Activated CD4-positive, CD25-positive, alpha-beta regulatory T cell treated with anti-CD3 and anti-CD28 coated beads, Interleukin-2, amount 50 U/mL, for 24 hours (primary cell): ENCODE measurements at regions not wholly inside any gene's neighbourhood (a gene's known extent, or its start where the extent isn't known, plus 50 kb on each side); places are given as distances from the start of the nearest gene placed in this dataset.
"Not testable (repeated sequence)": the region's sequence is repeated elsewhere in the genome, so short reads cannot be mapped to it uniquely, and the experiment has no call there.

Source experiments
- ATAC-seq, 2 donors: fragments of 150-1000 bp; cut with Tn5 transposase; one replicate each; pipeline ENCODE4 v1.10.0; 2021; ENCODE audit warnings: mild to moderate bottlenecking in 1 of 2, moderate library complexity in 1 of 2

DNA sequence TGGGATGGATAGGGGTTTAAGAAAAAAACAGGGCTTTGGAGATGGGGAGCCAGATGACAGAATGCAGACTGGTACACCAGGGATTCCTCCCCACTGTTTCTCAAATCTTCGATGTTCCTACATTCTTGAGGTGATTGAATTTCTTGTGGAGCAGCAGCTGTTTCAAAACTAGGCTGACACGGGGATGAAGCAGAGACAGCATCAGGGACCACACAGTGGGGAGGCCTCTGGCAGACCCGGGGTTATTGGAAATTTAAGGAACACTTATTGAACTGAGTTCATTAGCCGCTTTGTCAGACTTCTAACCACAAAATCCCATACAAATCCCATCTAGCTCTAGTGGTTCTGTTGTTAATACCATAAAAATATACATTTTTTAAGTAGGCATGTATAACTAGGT, 621.4 kb upstream of the GBE1 start:
- ATAC-seq: no peak

DNA sequence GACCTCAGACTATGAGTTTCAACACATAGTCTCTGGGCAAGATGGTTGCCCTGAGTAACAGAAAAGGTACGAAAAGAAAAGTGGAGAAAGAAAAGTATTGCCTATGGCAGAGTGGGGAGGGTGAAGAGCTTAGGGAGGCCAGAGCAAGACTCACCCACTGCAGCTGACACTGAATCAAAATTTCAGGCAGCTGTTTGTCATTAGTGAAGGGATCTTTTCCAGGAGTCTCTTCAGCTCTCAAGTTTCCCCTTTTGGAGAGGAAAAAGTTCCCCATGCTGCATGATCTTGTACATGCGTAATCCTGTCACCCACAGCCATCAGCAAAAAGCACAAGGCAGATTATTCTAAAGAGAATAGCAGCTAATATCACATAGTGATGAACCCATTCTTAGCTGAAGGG, 616.9 kb upstream of the GBE1 start:
- no peak for ATAC-seq

DNA sequence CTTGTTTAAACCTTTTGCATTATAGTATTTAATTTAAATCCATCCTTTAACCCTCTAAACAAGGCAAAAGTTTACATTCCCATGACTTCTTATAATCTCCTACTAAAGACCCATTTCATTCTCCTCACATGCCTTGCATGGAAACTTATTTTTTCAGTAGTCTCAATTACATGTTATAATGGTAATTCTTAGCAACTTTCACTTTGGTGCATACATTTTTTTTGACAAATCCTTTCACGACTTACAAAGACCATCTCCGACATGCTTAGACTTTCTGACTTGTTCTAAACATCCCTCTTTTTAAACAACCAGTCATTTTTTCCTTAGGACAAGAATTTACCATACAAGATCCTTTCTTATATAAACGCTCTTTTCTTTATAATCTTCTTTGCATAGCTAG, 615.4 kb upstream of the GBE1 start:
- ATAC-seq: no peak

DNA sequence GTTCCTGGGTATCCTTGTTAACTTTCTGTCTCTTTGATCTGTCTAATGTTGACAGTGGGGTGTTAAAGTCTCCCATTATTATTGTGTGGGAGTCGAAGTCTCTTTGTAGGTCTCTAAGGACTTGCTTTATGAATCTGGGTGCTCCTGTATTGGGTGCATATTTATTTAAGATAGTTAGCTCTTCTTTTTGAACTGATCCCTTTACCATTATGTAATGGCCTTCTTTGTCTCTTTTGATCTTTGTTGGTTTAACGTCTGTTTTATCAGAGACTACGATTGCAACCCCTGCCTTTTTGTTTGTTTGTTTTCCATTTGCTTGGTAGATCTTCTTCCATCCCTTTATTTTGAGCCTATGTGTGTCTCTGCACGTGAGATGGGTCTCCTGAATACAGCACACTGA, 612.4 kb upstream of the GBE1 start:
- ATAC-seq: not testable (repeated sequence)

DNA sequence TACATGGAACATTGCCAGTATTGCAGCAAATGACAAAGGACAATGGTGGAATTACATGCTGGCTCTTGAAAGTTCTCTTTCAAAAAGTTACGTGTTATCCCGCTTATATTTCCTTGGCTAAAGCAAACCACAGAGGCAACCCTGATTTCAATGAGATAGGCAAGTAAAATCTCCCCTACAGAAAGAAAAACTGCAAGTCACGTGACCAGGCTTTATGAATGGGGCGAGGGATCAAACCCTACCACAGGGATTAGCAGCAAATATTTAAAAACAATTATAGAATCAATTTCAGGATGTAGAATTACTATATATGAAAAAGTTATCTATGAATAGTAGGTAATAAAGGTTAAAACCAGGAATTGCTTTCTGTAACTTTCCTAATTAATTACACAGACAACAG, 603.4 kb upstream of the GBE1 start:
- ATAC-seq: no peak

DNA sequence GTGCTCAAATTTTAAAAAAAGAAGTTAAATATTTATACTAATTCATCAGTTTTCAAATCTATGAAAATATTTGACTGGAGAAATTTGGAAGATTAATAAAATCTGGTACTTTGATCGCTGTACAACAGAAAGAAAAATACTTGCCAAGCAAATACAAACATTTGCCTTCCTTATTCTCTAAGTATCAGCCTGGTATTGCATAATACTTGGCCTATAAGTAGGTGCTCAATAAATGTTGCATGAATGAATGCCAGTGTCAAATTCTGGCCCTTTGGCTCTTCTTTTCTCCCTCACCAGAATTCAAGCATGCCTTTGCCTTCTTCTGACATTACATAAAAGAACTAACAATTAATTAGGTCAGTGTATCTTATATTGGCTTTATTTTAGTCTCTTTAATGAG, 601.7 kb upstream of the GBE1 start:
- ATAC-seq: no peak

DNA sequence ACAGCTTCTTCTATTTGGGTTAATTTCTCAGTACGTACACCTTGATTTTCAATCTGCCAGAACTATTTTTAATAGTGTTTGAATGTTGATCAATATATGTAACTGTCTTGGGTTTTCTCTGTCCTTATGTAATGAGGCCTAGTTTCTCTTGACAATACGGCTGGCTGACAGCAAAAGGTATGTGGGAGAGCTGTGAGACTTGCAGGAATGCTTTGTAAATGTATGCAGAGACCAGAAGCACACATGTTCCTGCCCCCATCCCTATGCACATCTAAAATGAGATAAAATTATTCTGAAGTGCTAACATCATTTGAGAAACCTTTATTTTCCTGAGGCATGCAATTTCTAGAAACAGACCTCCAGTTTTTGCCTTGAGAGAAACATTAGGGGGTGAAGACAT, 593.8 kb upstream of the GBE1 start:
- no peak for ATAC-seq

DNA sequence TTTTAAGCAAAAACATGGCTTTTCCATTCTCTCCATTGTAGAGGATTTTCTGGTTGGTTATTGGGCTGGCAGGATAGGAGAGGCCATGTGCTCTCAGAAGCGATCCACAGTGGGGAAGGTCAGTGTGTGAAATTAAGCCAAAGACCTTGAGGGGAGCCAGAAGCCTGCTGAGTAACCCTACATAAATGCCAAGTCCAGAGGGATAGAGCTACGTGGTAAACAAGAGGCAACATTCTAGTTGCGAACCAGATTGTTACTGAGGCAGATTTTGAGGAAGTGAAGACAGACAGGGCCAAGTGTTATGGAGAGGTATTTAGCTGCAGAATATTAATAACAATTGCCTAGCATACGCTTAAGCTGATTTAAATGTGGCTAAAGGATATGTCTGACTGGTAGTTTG, 592.8 kb upstream of the GBE1 start:
- ATAC-seq: no peak

DNA sequence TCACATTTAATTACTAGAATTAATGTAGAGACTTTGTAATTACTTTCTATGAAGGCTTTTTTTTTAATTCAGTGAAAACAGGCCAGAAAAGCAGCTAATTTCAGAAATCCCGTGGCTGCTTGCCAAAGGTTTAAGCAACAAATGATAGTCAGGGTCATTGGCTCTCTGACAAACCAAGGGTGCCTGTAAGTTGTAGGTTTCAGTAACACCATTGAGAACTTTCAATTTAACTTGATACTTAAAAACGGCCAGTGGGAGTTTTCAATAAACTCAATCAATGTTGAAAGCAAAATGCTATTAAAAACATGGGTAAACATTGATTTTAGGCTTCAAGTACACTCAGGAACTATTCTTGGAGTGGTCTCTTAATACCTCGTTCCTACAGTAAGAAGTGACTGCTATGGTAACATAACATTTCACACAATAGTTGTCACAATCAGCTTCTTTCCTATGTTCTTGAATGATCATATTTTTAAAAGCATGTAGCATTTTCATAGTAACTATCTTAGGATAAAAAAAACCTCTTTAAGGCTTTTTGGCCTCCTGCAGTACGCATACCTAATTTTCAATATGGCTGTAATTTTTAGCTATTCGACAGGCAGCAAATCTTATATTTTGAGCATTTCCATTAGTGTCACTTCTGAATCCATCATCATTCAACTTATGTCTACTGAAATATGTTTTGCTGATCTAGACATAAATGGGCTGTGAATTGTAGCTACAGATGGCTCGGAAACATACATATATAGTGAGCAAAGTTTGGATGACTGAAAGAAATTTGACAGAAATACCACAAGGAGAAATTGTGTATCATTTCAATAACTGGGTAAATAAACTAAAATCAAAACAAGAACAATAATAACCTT, 592.1 kb upstream of the GBE1 start:
- ATAC-seq: no peak

DNA sequence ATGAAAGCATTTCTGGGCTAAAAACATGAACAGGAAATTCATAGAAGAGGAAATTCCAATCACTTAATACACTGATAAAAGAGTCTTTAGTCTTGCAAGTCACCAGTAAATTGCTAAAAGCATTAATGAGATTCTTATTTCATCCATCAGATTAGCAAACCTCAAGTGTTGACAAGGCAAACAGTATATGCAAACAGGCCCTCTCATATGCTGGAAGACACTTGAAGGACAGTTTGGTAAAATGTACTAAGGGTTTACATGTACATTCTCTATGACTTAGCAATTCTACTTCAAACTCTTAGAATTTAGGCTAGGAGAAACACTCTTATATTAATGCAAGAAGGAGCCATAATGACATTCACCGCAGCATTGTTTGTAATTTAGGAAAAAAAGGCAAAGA, 586.1 kb upstream of the GBE1 start:
- no peak for ATAC-seq

DNA sequence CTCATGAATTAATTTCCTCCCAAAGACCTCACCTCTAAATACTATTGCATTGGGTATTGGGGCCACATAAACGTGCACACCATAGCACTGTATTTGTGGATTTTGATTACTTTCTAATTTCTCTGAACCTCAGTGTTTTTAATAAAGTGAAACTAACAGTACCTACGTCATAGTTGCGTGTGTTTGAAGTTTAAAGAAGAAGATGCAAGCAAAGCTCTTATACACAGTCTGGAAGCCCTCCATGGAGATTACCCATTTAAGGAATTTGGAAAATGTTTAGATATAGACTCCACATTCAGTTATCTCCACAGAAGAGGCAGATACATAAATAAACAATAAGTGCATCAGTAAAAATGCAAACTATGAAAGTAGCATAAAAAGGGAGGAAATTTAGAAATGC, 581.1 kb upstream of the GBE1 start:
- ATAC-seq: no peak

DNA sequence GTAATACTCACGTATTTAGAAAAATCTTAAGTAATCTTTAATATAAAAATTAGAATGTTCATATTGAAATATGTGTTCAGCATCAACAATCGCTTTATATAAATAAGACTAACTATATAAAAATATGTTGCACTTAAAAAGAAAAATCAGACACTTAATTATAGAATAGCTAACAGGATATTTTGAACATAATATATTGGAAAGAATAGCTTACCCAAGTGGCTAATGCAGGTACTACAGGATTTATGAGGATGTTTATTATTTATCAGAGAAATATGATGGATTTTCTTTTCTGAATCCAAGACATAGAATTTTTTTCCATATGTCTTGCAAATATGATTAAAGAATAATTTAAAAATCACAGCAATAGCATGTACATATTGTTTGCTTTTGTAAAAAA, 567.9 kb upstream of the GBE1 start:
- no peak for ATAC-seq

DNA sequence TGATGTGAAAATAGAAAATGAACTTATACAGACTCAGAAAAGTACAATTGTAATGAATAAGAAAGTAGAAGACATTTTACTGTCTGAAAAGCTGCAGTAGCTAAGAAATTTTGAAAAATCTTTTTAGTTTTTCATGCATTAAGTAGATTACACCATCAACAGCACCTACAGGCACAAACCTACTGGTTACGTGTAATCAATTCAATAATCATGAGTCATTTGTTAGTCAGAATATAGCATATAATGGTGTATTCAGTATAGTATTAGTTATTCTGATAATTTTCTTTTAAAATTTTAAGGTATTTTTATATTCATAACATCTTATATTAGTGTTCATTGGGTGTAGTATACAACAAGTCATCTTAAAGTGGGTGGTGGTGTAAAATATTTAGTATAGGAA, 550.5 kb upstream of the GBE1 start:
- no peak for ATAC-seq

DNA sequence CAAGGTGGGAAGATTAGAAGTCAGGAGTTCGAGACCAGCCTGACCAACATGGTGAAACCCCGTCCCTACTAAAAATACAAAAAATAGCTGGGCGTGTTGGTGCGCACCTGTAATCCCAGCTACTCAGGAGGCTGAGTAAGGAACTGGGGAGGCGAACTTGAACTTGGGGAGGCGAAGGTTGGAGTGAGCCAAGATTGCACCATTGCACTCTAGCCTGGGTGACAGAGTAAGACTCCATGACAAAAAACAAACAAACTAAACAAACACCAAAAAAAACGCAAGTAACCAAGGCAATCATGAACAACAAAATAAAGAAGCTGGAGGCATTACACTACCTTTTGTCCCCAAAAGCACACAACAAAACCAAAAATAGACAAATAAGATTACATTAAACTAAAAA, 547.3 kb upstream of the GBE1 start:
- no peak for ATAC-seq

DNA sequence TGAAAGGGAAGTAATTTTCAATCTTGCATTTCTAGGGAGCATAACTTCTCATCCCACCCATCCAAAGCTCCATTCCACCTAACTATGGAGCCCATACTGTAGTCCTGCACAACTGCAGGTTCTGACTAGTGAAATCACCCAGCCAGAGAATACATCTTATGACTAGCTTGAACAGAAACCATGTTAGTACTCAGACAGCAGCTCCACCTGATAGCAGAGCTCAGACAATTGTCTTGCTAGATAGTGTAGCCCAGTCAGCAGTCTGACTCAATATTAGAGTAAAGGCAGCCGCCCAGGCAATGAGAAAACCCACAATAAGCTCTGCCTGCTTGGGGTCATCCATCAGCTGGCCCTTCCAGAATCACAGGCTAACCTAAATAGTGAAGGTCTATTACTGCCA, 544.7 kb upstream of the GBE1 start:
- ATAC-seq: no peak

DNA sequence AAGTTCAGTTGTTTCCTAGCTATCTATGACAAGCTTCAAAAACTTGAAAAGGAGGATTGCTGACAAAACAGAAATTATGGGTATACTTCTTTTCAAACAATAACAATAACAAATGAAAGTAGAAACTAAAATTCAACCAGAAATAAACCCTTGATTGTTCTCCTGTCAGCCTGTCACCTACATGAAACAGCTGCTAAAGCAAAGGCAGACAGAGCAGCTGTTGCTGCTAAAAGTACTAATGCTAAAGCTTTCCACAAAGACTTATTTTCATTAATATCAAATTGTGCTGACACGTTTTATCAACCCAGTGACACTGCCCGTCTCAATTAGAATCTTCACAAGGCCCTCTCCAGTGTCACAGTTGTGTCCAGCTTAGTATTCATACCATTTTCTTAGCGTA, 533.2 kb upstream of the GBE1 start:
- no peak for ATAC-seq

DNA sequence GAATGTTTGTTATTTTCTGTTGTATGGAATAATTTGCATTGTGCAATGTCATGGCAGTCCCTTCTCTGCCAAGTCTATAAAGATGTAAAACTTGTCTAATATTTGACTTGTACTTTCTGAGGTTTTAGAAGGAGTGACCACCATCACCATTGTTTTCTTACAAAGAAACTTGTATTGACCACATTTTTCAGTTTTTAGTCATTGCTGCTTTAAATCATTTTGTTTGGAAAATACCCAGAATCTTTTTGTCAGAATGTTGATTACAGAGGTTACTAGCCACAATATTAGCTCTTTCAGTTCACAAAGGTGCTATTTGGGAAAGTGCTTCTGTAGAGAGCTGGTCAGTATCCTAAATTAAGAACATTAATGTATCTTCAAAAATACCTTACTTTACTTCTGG, 532.4 kb upstream of the GBE1 start:
- ATAC-seq: no peak

DNA sequence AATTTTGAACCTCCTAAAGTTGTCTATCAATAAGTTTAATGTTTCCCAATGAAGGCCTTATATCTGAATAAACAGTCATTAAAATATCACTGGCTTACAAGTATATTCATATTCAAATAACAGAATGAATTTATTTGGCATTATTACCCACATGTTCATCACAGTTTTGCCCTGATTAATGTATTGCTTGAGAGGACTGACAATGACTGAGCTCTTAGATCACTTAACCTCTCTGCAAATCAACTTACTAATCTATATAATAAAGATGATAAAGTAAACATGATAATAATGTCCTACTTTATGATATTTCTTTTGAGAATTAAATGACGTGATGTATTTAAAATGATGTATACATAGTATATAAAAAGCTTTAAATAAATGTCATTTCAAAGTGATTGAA, 532.0 kb upstream of the GBE1 start:
- no peak for ATAC-seq

DNA sequence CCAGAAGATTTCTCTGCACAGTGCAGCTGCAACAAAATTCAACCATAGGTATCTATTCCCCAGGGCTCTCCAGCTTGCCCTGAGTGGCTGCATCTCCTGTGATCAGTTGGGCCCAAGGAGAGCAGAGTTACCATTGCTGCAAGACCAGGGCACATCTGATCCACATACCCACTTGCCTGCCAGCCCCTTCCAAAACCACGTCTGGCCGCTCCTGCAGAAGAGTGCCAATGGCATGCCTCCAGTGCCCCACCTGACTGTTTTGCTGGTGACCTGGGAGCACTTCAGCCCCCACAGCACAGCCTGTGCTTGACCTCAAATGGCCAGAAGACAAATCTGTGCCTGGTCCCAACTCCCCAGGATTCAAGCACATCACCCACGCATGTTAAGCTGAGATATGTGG, 526.1 kb upstream of the GBE1 start:
- no peak for ATAC-seq

DNA sequence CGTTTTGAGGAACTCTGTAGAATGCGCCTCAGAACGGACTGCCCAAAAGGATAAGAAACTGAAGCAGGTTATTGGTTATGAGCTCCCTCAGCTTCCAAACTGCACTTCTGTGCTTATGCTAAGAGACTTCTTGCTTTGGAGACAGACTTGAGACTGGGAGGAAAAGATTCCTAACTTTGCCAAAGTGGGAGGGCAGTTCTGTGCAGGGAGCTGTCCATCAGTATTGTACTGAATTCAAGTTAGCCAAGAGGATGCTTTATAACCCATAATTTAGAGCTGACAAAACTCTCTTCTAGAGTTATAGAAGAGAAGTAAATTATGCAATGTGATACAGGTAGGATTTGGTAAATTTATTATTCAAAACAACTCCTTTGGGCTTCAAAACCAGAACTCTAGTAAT, 519.8 kb upstream of the GBE1 start:
- ATAC-seq: no peak

DNA sequence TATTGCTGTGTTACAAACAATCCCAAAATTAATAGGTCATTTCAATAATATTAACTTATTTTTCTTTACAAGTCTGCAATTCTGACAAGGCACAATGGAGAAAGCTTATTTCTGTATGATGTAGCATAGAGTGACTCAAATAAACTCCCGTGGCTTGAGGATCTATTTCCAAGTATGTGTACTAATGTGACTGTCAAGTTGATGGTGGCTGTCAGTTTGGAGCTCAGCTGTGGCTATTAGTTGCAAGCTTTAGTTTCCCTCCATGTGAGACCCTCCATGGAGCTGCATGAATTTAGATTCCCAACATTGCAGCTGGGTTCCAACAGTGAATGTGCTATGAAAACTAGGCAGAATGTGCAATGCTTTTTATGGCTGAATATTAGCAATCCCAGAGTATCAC, 515.5 kb upstream of the GBE1 start:
- ATAC-seq: no peak

DNA sequence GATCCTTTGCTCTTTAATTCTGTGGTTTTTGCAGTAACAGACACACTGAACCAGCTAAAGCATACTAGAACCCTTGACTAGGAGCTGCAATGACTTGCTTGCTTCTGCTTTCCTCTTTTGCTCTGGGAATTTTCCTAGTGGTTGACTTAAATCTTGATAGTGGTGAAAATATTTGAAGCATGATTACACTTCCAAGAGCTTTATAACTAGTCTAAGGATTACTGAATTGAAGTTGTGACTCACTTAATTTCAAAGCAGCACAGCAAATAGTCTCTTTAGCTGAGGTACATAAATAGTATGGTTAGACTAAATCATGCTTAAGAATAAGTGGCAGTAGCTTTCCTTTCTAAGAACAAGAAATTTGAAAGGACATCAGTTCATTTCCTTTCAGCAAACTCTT, 513.5 kb upstream of the GBE1 start:
- ATAC-seq: no peak

DNA sequence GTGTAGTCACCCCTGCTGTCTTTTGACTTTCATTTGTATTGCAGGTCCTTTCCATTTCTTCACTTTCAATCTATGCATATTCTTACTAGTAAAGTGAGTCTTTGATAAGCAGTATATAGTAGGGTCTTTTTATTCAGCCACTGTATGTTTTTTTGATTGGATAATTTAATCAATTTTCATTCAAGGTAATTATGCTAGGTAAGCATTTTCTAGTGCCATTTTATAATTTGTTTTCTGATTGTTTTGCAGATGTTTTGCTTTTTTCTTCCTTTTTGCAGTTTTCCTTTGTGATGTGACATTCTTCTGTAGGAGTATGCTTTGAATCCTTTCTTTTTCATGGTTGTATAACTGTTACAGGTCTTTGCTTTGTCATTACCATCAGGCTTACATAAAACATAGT, 504.3 kb upstream of the GBE1 start:
- no peak for ATAC-seq

DNA sequence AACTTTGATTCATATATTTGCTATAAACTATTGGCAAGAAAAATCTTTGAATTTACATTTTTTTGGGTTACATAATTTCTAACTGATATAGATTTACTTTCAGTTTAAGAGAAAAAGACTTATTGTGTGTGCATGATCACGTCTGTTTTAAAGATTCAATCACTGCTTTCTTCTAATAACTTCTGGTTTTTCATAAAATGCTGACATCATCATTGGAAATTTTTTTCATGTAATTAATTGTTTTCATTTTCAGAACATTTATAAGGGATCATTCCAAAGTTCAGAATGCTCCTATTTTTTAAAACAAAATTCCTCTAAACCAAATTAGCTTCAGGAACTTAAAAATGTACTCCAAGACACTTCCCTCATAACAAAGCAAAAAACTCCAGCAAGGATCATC, 500.7 kb upstream of the GBE1 start:
- ATAC-seq: no peak

DNA sequence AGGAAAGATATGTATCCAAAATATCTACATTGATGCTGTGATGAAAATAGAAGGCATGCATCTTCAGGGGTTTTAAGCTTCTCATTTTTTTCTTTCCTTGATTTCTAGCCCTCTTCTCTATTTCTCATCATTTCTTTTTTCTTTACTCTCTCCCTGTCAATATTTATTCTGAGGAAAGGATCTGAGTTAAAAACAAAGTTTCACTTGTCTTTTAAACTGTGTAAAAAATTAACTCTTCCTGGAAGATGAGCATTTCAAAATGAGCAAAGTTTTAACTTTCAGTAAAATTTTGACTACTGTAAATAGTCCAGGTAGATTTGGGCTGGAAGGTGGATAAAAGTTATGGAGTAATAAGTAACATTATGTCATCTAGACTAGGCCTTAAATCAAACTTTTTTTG, 500.2 kb upstream of the GBE1 start:
- ATAC-seq: no peak
